GM12891 (cell line): ENCODE measurements at regions not wholly inside any gene's neighbourhood (a gene's known extent, or its start where the extent isn't known, plus 50 kb on each side); places are given as distances from the start of the nearest gene placed in this dataset.

Source experiments
- DNase-seq: peaks from one replicate; pipeline ENCODE4 v3.0.0; 2011; ENCODE audit warnings: low spot score; ENCODE audit not compliant: insufficient read length
- FAIRE-seq: peaks from 2 replicates; lab custom pipeline; 2011; peaks lifted over from hg19 to GRCh38; lab: Jason Lieb, UNC
- PAX5 ChIP-seq: IDR thresholded peaks from 2 replicates; pipeline ENCODE4 v1.6.1; 2011; ENCODE audit warnings: low read length, moderate library complexity, mild to moderate bottlenecking; ENCODE audit not compliant: insufficient read depth, severe bottlenecking
- POLR2A ChIP-seq: IDR thresholded peaks from 2 replicates; pipeline ENCODE4 v1.6.1; 2011; ENCODE audit warnings: low read depth, low read length, control low read depth
- POLR2AphosphoS5 ChIP-seq: IDR thresholded peaks from 2 replicates; pipeline ENCODE4 v1.6.1; 2011; ENCODE audit warnings: low read depth, low read length, control low read depth
- POU2F2 ChIP-seq: IDR thresholded peaks from 2 replicates; pipeline ENCODE4 v1.6.1; 2011; ENCODE audit warnings: low read depth, mild to moderate bottlenecking, control low read depth, low read length, moderate library complexity
- SPI1 ChIP-seq: IDR thresholded peaks from 2 replicates; pipeline ENCODE4 v1.6.1; 2011; ENCODE audit warnings: low read depth, low read length, control low read depth
- TAF1 ChIP-seq: IDR thresholded peaks from 2 replicates; pipeline ENCODE4 v1.6.1; 2011; ENCODE audit warnings: low read depth, low read length, control low read depth

GRCh38 chr15:57820119-57820518, 113.6 kb downstream of the POLR2M start:
- TF ChIP-seq PAX5 (no peak), POLR2A (no peak), POLR2AphosphoS5 (no peak), POU2F2 (no peak), SPI1 (no peak), TAF1 (no peak)
- DNase-seq (no peak), FAIRE-seq (no peak)

DNA sequence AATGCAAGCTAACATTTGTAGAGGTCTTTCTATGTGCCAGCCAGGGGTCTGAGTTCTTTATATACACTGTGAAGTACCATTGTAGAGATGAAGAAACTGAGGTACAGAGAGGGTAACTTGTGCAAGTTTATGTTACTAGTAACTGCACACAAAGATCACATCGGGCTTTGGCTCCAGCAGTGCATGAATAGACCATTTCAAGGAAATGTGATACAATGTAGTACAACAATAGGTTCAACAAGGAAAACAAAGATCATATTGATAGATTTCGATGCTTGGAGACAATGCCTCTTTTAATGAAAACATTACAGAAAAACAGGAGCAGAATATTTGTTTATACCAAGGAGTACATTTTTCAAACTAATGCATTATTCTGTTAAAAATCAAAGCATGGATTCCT, 115.3 kb downstream of the POLR2M start:
- DNase-seq (no peak), FAIRE-seq (no peak)
- TF ChIP-seq SPI1: no peak
- no peak for TF ChIP-seq TAF1
- TF ChIP-seq PAX5: no peak
- TF ChIP-seq POLR2A: no peak
- no peak for TF ChIP-seq POU2F2
- TF ChIP-seq POLR2AphosphoS5: no peak

DNA sequence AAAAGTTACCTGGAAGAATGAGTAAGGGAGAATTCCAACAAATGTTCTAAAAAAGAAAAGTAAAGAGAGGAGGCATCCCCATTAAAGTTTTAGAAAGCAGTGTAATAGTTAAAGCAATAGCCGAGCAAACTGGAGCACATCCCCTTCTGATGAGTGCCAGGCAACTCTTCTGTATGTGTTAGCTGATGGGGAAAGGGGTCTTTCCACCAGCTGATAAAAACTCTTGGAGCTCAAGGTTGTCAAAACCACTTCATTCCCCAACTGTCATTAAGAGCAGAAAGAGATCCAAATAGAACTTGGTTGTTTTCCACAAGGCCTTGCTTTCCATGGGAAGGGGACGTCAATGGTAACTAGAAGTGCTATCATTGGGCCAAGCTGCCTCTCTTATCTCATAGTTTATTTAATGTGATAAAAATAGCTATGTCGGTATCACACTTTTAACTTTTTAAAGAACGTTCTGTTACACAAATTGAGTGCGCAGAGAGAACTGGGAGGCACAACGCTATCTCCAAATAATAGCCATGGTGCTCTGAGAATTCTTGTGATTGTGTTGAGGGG, 116.9 kb downstream of the POLR2M start:
- no peak for DNase-seq
- FAIRE-seq: no peak
- TF ChIP-seq POLR2A (no peak), SPI1 (no peak), POU2F2 (no peak), TAF1 (no peak), PAX5 (no peak), POLR2AphosphoS5 (no peak)

- DNase-seq (no peak), FAIRE-seq (no peak)
- TF ChIP-seq TAF1: no peak
- no peak for TF ChIP-seq PAX5
- no peak for TF ChIP-seq POLR2AphosphoS5
- no peak for TF ChIP-seq POU2F2
These were observed 117.7 kb downstream of the POLR2M start for GRCh38 chr15:57824186-57824585.

GRCh38 chr15:57827021-57827420, 120.5 kb downstream of the POLR2M start:
- FAIRE-seq (no peak), DNase-seq (no peak)
- TF ChIP-seq PAX5: no peak
- peak; percentile 61 for TF ChIP-seq SPI1
- TF ChIP-seq TAF1: no peak

GRCh38 chr15:57827971-57828370, 121.5 kb downstream of the POLR2M start:
- DNase-seq (no peak), FAIRE-seq (no peak)
- no peak for TF ChIP-seq POLR2A
- TF ChIP-seq SPI1: no peak
- no peak for TF ChIP-seq POLR2AphosphoS5
- no peak for TF ChIP-seq TAF1
- TF ChIP-seq PAX5: no peak
- no peak for TF ChIP-seq POU2F2

DNA sequence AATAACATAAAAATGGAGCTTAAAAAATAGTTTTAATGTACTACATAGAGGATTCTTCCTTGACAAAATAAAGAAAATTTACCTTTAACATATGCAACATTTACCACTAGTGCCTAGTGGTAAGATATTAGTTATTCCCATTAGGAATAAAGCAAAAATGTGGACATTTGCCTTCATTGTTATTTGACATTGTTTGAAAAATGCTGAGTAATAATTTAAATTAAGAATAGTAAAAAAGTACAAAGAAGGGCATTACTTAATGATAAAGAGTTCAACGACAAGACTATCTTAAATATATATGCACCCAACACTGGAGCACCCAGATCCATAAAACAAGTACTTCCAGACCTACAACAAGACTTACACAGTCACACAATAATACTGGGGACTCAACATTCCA, 125.7 kb downstream of the POLR2M start:
- TF ChIP-seq POU2F2: no peak
- FAIRE-seq (no peak), DNase-seq (no peak)

GRCh38 chr15:57835119-57835518, 128.6 kb downstream of the POLR2M start:
- DNase-seq: no peak

GRCh38 chr15:57849317-57849716, 142.8 kb downstream of the POLR2M start:
- TF ChIP-seq TAF1 (no peak), PAX5 (no peak), POU2F2 (no peak), POLR2A (no peak), POLR2AphosphoS5 (no peak), SPI1 (no peak)
- FAIRE-seq (no peak), DNase-seq (no peak)

More at GRCh38 chr15:57835119-57835518, 128.6 kb downstream of the POLR2M start:
- no peak for FAIRE-seq
- TF ChIP-seq POLR2A: no peak
- no peak for TF ChIP-seq POLR2AphosphoS5
- TF ChIP-seq PAX5: no peak
- no peak for TF ChIP-seq POU2F2

DNA sequence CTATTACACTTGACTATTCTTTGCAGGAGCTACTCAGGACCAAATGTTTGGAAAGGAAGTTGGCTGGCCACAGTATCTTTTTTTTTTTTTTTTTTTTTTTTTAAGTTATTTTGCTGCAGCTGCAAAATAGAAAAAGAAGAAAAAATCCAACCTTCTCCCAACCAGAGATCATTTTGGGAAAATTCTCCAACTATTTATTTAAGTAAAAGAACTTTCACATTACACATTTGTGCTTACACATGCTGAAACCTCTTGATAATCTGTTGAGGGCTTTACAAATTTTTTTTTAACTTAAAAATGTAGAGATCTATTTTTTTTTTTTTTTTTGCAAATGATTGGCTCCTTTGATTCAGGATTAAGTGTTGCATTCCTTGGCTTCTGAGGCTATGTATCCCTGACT, 148.0 kb downstream of the POLR2M start:
- no peak for TF ChIP-seq POLR2A
- no peak for TF ChIP-seq TAF1
- no peak for TF ChIP-seq POLR2AphosphoS5
- no peak for TF ChIP-seq PAX5
- TF ChIP-seq SPI1: no peak
- TF ChIP-seq POU2F2: no peak
- FAIRE-seq (no peak), DNase-seq (no peak)

GRCh38 chr15:57857871-57858270, 151.4 kb downstream of the POLR2M start:
- FAIRE-seq: no peak

More at GRCh38 chr15:57857871-57858270, 151.4 kb downstream of the POLR2M start:
- no peak for DNase-seq
- TF ChIP-seq PAX5: no peak
- no peak for TF ChIP-seq POU2F2
- TF ChIP-seq TAF1: no peak
